Stomach (tissue), 8 donors: ENCODE measurements at regions not wholly inside any gene's neighbourhood (a gene's known extent, or its start where the extent isn't known, plus 50 kb on each side); places are given as distances from the start of the nearest gene placed in this dataset.

Experiments
- DNase-seq, 2 donors: peaks; one replicate each; pipeline versions ENCODE4 v3.0.0 to v3.0.0-alpha.2; 2013 to 2019
- H3K27ac ChIP-seq, 5 donors: fragments of 200-600 bp in 4 of 5; sonication (generic) in 4 of 5; one replicate each; pipeline ENCODE4 v1.5.1; 2013 to 2019; ENCODE audit warnings: mild to moderate bottlenecking in 1 of 5, moderate library complexity in 1 of 5
- H3K27me3 ChIP-seq, 3 donors: fragments of 200-600 bp; sonication (generic); one replicate each; pipeline ENCODE4 v1.5.1; 2017 to 2019; ENCODE audit warnings: mixed run types in 1 of 3
- H3K36me3 ChIP-seq, 4 donors: fragments of 200-600 bp; sonication (generic); 1 replicate in 3 of 4; 2 replicates in 1 of 4; pipeline ENCODE4 v1.5.1; 2016 to 2019
- H3K4me1 ChIP-seq, 4 donors: fragments of 200-600 bp; sonication (generic); one replicate each; pipeline ENCODE4 v1.5.1; 2016 to 2019
- H3K4me3 ChIP-seq, 4 donors: fragments of 200-600 bp; sonication (generic) in 3 of 4; one replicate each; pipeline ENCODE4 v1.5.1; 2016 to 2019; ENCODE audit warnings: mild to moderate bottlenecking in 1 of 4
- H3K9me3 ChIP-seq, 4 donors: fragments of 200-600 bp; sonication (generic); one replicate each; pipeline ENCODE4 v1.5.1; 2016 to 2019
- EP300 ChIP-seq: sonication (generic); formaldehyde crosslinking; IDR thresholded peaks from one replicate; pipeline ENCODE4 v1.6.1; 2017; ENCODE audit warnings: antibody characterized with exemption
- POLR2A ChIP-seq, 4 donors: fragments of 450-650 bp; IDR thresholded peaks; one replicate each; pipeline ENCODE4 v1.6.1; 2016; ENCODE audit warnings: antibody characterized with exemption in 4 of 4, control low read depth in 2 of 4, mild to moderate bottlenecking in 1 of 4, moderate library complexity in 1 of 4
- POLR2AphosphoS5 ChIP-seq, 3 donors: sonication (generic); formaldehyde crosslinking; IDR thresholded peaks; one replicate each; pipeline ENCODE4 v1.6.1; 2016; ENCODE audit warnings: antibody characterized with exemption in 3 of 3
- WGBS, 5 donors: extraction: QIAGEN DNeasy Blood & Tissue Kit in 3 of 5; methylation state at CpG; one replicate each; pipeline versions ENCODE4 v1.1.5 to v1.1.7; 2013 to 2018; 5-methylcytosine and 5-hydroxymethylcytosine counted together
- intact Hi-C: fragments of 100-400 bp; cut with DNase I; formaldehyde crosslinking; loops from one replicate; pipeline ENCODE4 v1.15.1; 2023; ENCODE audit warnings: low total_unique reads
- TF ChIP-seq, protein P1 (sequence below), 7 experiments: fragments of 450-650 bp in 4 of 7; fragments of 200-600 bp in 3 of 7; sonication (generic) in 3 of 7; IDR thresholded peaks; one replicate each; pipeline ENCODE4 v1.5.1; 2016 to 2019; ENCODE audit warnings: antibody characterized with exemption in 7 of 7, control low read depth in 2 of 7, mild to moderate bottlenecking in 1 of 7
- donor health status: healthy with polysubstance abuse.
- donor health status: Bipolar disorder and iron deficiency.
- donor health status: healthy.

DNA sequence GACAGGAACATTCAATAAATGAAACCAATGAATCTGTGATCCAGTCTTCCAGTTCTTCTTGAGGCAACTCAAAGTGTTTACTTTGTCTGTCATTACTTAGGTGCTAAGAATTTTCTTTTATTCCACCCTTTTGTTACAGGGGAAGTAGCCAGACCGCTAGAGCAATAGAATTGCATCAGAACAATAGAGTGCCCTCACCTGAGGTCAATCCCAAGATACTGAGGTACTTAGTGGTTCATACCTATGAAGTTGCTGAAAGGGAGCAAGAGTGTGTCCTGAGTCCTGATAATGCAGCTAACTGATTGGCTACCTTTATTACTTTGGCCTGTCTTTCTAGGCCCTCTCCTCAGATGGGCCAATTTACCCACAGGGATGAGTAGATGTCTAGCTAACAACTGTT lies 359.4 kb upstream of the KCNH7 start:
- H3K27me3 ChIP-seq = no peaks in the 10 kb centered on the region
- H3K36me3 ChIP-seq = no peaks in the 10 kb centered on the region
- H3K9me3 ChIP-seq = peaks cover 0 to 5% (median 0%) of the 10 kb centered on the region in 4 donors
- 26 to 65% (median 38%) methylated on average over 1 of the region's 1 CpG for WGBS, 5 donors
- DNase-seq = no peak
- H3K27ac ChIP-seq = no peak overlapping the region
- H3K4me3 ChIP-seq = no peak overlapping the region
- TF ChIP-seq POLR2A (IDR thresholded peaks at IDR 0.05) (no peak), EP300 (no peak), POLR2AphosphoS5 (IDR thresholded peaks at IDR 0.05) (no peak)
- TF ChIP-seq, protein P1, sequence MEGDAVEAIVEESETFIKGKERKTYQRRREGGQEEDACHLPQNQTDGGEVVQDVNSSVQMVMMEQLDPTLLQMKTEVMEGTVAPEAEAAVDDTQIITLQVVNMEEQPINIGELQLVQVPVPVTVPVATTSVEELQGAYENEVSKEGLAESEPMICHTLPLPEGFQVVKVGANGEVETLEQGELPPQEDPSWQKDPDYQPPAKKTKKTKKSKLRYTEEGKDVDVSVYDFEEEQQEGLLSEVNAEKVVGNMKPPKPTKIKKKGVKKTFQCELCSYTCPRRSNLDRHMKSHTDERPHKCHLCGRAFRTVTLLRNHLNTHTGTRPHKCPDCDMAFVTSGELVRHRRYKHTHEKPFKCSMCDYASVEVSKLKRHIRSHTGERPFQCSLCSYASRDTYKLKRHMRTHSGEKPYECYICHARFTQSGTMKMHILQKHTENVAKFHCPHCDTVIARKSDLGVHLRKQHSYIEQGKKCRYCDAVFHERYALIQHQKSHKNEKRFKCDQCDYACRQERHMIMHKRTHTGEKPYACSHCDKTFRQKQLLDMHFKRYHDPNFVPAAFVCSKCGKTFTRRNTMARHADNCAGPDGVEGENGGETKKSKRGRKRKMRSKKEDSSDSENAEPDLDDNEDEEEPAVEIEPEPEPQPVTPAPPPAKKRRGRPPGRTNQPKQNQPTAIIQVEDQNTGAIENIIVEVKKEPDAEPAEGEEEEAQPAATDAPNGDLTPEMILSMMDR (IDR thresholded peaks at IDR 0.05) = no peak
- intact Hi-C loops = no loop called here
- no peaks in the 10 kb centered on the region for H3K4me1 ChIP-seq

DNA sequence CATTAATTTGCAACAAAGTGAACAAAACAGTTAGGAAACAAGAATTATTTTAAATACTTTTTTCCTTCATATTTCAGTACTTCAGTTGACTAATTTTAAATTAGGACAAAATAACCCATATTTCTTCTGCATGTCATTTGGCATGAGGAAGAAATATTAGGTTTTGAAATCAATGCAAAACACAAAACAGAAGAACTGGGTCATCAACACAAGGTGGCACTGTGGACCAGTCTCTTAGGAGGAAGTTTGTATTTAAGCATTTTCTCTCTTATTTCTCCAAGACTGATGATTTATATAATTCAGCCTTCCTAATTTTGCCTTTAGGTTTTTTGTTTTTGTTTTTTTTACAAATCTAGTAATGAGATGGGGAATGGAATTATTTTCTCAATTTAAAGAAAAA lies 352.8 kb upstream of the KCNH7 start:
- Histone ChIP-seq H3K4me3 (no peak overlapping the region), H3K36me3 (no peaks in the 10 kb centered on the region), H3K27ac (no peak overlapping the region), H3K4me1 (no peaks in the 10 kb centered on the region), H3K9me3 (peaks cover 0 to 1% (median 0%) of the 10 kb centered on the region in 4 donors), H3K27me3 (no peaks in the 10 kb centered on the region)
- peak in 1 of 2 donors; percentile 64 for DNase-seq
- intact Hi-C loops = no loop called here
- no peak for TF ChIP-seq POLR2AphosphoS5 (IDR thresholded peaks at IDR 0.05)
- TF ChIP-seq, protein P1 (IDR thresholded peaks at IDR 0.05) = peak in 3 of 7 experiments; percentile 26 to 43 (median 32)

DNA sequence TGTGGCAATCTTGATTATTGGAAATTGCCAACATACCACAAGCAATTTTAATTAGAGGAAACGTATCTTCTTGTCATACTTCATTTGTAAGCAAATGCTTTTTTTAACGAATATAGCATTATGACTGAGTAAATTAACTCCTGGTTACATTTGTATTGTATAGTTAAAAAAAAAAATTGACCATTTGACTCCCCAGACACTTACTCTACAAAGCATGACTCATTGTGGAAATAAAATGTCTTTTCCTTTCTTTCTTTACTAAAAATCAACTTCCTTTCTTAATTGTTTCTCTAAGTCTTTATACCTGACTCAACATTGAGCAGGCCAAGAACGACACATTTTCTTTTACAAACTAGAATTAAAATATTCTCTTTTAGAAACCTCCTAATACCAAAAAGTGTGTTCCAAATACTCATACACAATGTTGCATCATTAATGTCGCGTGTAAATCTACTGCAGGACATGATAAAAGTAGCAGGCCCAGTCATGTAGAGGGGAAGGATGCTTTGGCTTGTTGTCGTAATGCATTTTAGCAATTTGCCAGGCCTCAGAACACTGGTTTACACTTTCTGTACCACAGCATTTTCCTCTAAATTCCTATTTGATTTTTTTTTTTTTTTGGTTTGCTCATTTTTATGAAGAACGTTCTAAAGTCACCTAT lies 349.6 kb upstream of the KCNH7 start:
- H3K4me3 ChIP-seq = no peak overlapping the region
- H3K27ac ChIP-seq = no peak overlapping the region
- intact Hi-C loops = no loop called here
- no peaks in the 10 kb centered on the region for H3K4me1 ChIP-seq
- no peaks in the 10 kb centered on the region for H3K27me3 ChIP-seq
- WGBS, 5 donors = 75 to 79% (median 76%) methylated on average over 7 of the region's 7 CpGs
- H3K36me3 ChIP-seq = no peaks in the 10 kb centered on the region
- H3K9me3 ChIP-seq = no peaks in the 10 kb centered on the region
- DNase-seq = no peak
- TF ChIP-seq EP300 = no peak
- TF ChIP-seq, protein P1 (IDR thresholded peaks at IDR 0.05) = no peak
- TF ChIP-seq POLR2A (IDR thresholded peaks at IDR 0.05) = no peak
- no peak for TF ChIP-seq POLR2AphosphoS5 (IDR thresholded peaks at IDR 0.05)

DNA sequence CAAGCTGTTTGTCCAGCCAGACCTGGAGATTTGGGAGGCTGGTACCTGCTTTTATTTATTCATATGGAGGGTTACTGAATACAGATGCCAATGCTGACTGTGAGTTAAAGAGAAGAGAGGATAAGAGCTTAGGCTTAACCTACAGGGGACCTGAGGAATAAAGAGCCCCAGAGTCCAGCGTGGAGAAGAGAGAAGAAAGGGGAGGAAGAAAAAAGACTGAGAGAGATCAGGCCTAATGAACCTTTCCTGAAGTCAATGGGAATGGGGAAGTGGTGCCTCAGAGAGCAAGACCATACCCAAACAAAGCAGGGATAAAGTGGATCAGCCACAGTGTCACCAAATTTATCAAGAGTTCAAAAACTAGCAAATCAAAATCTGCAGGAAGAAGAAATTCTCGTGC lies 348.6 kb upstream of the KCNH7 start:
- 41 to 52% (median 49%) methylated on average over 2 of the region's 2 CpGs for WGBS, 5 donors
- no peaks in the 10 kb centered on the region for H3K36me3 ChIP-seq
- H3K27ac ChIP-seq = no peak overlapping the region
- H3K4me1 ChIP-seq = no peaks in the 10 kb centered on the region
- no peak for DNase-seq
- H3K27me3 ChIP-seq = no peaks in the 10 kb centered on the region
- H3K9me3 ChIP-seq = no peaks in the 10 kb centered on the region
- H3K4me3 ChIP-seq = no peak overlapping the region
- intact Hi-C loops = no loop called here
- TF ChIP-seq POLR2A (IDR thresholded peaks at IDR 0.05) = no peak

DNA sequence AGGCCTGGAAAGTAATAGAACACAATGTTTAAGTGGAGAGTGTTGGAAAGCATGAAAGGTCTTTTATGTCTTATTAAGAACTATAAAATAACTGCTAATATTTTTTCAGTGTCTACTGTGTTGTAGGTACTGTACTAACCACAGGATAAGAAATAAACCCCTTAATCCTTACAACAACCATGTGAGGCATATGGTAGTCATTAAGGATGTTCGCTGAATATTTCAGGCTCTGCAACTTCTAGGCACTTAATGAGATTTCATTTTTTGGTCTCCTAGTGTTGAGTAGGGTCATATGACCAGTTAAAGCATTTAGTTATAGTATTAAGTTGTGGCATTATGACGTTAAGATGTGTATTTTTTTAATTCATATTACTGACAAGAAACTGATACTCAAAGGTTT lies 346.6 kb upstream of the KCNH7 start:
- WGBS, 5 donors = 62 to 72% (median 66%) methylated on average over 2 of the region's 2 CpGs
- H3K4me1 ChIP-seq = no peaks in the 10 kb centered on the region
- DNase-seq = no peak
- H3K27ac ChIP-seq = no peak overlapping the region
- no peaks in the 10 kb centered on the region for H3K9me3 ChIP-seq
- TF ChIP-seq POLR2AphosphoS5 (IDR thresholded peaks at IDR 0.05) (no peak), EP300 (no peak), POLR2A (IDR thresholded peaks at IDR 0.05) (no peak)
- TF ChIP-seq, protein P1 (IDR thresholded peaks at IDR 0.05) = no peak
- H3K27me3 ChIP-seq = no peaks in the 10 kb centered on the region
- intact Hi-C loops = no loop called here
- H3K36me3 ChIP-seq = no peaks in the 10 kb centered on the region
- H3K4me3 ChIP-seq = no peak overlapping the region
